ENCODE measurements at regions not wholly inside any gene's neighbourhood (a gene's known extent, or its start where the extent isn't known, plus 50 kb on each side); places are given as distances from the start of the nearest gene placed in this dataset.

- no peaks in the 10 kb centered on the region for H3K36me3 ChIP-seq (ENCODE audit: insufficient read depth, low read length)
- H3K27ac ChIP-seq (ENCODE audit: low read depth, low read length): no peak overlapping the region
- no peaks in the 10 kb centered on the region for H3K36me3 Mint-ChIP-seq
- CTCF ChIA-PET (ENCODE audit: partially characterized antibody): no interaction called here
- no peak for DNase-seq
- no peaks in the 10 kb centered on the region for H3K9me3 ChIP-seq (ENCODE audit: control insufficient read depth in 1 of 2, low read length in 2 of 2)
- no peaks in the 10 kb centered on the region for H3K27me3 ChIP-seq (ENCODE audit: insufficient read depth, low read length)
- no peaks in the 10 kb centered on the region for H3K4me1 Mint-ChIP-seq
- no peaks in the 10 kb centered on the region for H3K27me3 Mint-ChIP-seq
- no peak overlapping the region for H3K4me3 Mint-ChIP-seq
- H3K4me1 ChIP-seq (ENCODE audit: insufficient read depth, low read length): no peaks in the 10 kb centered on the region
- H3K4me3 ChIP-seq (ENCODE audit: low read length in 2 of 2): no peak overlapping the region
- peaks cover 1 to 18% (median 8%) of the 10 kb centered on the region in 8 donors for H3K9me3 Mint-ChIP-seq
- no peak overlapping the region for H3K27ac Mint-ChIP-seq
- POLR2A ChIA-PET (ENCODE audit: partially characterized antibody): no interaction called here
- intact Hi-C loops (cut with micrococcal nuclease): no loop called here
Observed at GRCh38 chr5:166240705-166241104, 2050.7 kb upstream of the WWC1 start.

- POLR2A ChIA-PET (ENCODE audit: partially characterized antibody): no interaction called here
Observed at GRCh38 chr5:166245556-166245955, 2045.9 kb upstream of the WWC1 start.

GRCh38 chr5:166251786-166252185 is 2039.7 kb upstream of the WWC1 start:
- intact Hi-C loops (cut with micrococcal nuclease): no loop called here

More at GRCh38 chr5:166245556-166245955, 2045.9 kb upstream of the WWC1 start:
- Histone ChIP-seq H3K4me1 (ENCODE audit: insufficient read depth, low read length) (no peaks in the 10 kb centered on the region), H3K27ac (ENCODE audit: low read depth, low read length) (no peak overlapping the region), H3K4me3 (ENCODE audit: low read length in 2 of 2) (no peak overlapping the region), H3K36me3 (ENCODE audit: insufficient read depth, low read length) (no peaks in the 10 kb centered on the region), H3K9me3 (ENCODE audit: control insufficient read depth in 1 of 2, low read length in 2 of 2) (peaks cover 0 to 5% of the 10 kb centered on the region in 2 donors), H3K27me3 (ENCODE audit: insufficient read depth, low read length) (no peaks in the 10 kb centered on the region)
- Mint-ChIP-seq H3K27ac (no peak overlapping the region), H3K36me3 (no peaks in the 10 kb centered on the region), H3K4me1 (no peaks in the 10 kb centered on the region), H3K9me3 (peaks cover 0 to 13% (median 6%) of the 10 kb centered on the region in 8 donors), H3K27me3 (no peaks in the 10 kb centered on the region), H3K4me3 (no peak overlapping the region)
- no peak for DNase-seq
- intact Hi-C loops (cut with micrococcal nuclease): no loop called here
- CTCF ChIA-PET (ENCODE audit: partially characterized antibody): no interaction called here

GRCh38 chr5:166257661-166258060 is 2033.8 kb upstream of the WWC1 start:
- no peaks in the 10 kb centered on the region for H3K36me3 ChIP-seq (ENCODE audit: insufficient read depth, low read length)
- H3K4me1 ChIP-seq (ENCODE audit: insufficient read depth, low read length): no peaks in the 10 kb centered on the region
- no peak overlapping the region for H3K27ac ChIP-seq (ENCODE audit: low read depth, low read length)
- peaks cover 2 to 16% (median 8%) of the 10 kb centered on the region in 8 donors for H3K9me3 Mint-ChIP-seq
- H3K27me3 Mint-ChIP-seq: no peaks in the 10 kb centered on the region
- no peaks in the 10 kb centered on the region for H3K36me3 Mint-ChIP-seq
- no peak overlapping the region for H3K4me3 ChIP-seq (ENCODE audit: low read length in 2 of 2)
- no peak overlapping the region for H3K4me3 Mint-ChIP-seq
- intact Hi-C loops (cut with micrococcal nuclease): no loop called here
- no peaks in the 10 kb centered on the region for H3K9me3 ChIP-seq (ENCODE audit: control insufficient read depth in 1 of 2, low read length in 2 of 2)
- POLR2A ChIA-PET (ENCODE audit: partially characterized antibody): no interaction called here
- DNase-seq: no peak
- no peak overlapping the region for H3K27ac Mint-ChIP-seq
- H3K27me3 ChIP-seq (ENCODE audit: insufficient read depth, low read length): no peaks in the 10 kb centered on the region
- no peaks in the 10 kb centered on the region for H3K4me1 Mint-ChIP-seq
- CTCF ChIA-PET (ENCODE audit: partially characterized antibody): no interaction called here

More at GRCh38 chr5:166251786-166252185, 2039.7 kb upstream of the WWC1 start:
- ChIA-PET POLR2A (ENCODE audit: partially characterized antibody) (no interaction called here), CTCF (ENCODE audit: partially characterized antibody) (no interaction called here)
- Histone ChIP-seq H3K27ac (ENCODE audit: low read depth, low read length) (no peak overlapping the region), H3K27me3 (ENCODE audit: insufficient read depth, low read length) (no peaks in the 10 kb centered on the region), H3K9me3 (ENCODE audit: control insufficient read depth in 1 of 2, low read length in 2 of 2) (no peaks in the 10 kb centered on the region), H3K4me3 (ENCODE audit: low read length in 2 of 2) (no peak overlapping the region), H3K4me1 (ENCODE audit: insufficient read depth, low read length) (no peaks in the 10 kb centered on the region), H3K36me3 (ENCODE audit: insufficient read depth, low read length) (no peaks in the 10 kb centered on the region)
- Mint-ChIP-seq H3K27ac (no peak overlapping the region), H3K36me3 (no peaks in the 10 kb centered on the region), H3K4me3 (no peak overlapping the region), H3K4me1 (no peaks in the 10 kb centered on the region), H3K9me3 (peaks cover 0 to 28% (median 9%) of the 10 kb centered on the region in 8 donors), H3K27me3 (no peaks in the 10 kb centered on the region)
- no peak for DNase-seq

GRCh38 chr5:166262395-166262794 is 2029.0 kb upstream of the WWC1 start:
- H3K4me1 Mint-ChIP-seq: no peaks in the 10 kb centered on the region
- peaks cover 0 to 7% (median 3%) of the 10 kb centered on the region in 8 donors for H3K9me3 Mint-ChIP-seq
- no peak for DNase-seq
- Histone ChIP-seq H3K4me1 (ENCODE audit: insufficient read depth, low read length) (no peaks in the 10 kb centered on the region), H3K9me3 (ENCODE audit: control insufficient read depth in 1 of 2, low read length in 2 of 2) (no peaks in the 10 kb centered on the region), H3K27ac (ENCODE audit: low read depth, low read length) (no peak overlapping the region), H3K4me3 (ENCODE audit: low read length in 2 of 2) (no peak overlapping the region), H3K36me3 (ENCODE audit: insufficient read depth, low read length) (no peaks in the 10 kb centered on the region), H3K27me3 (ENCODE audit: insufficient read depth, low read length) (no peaks in the 10 kb centered on the region)
- H3K4me3 Mint-ChIP-seq: no peak overlapping the region
- intact Hi-C loops (cut with micrococcal nuclease): no loop called here
- H3K27me3 Mint-ChIP-seq: no peaks in the 10 kb centered on the region
- H3K36me3 Mint-ChIP-seq: no peaks in the 10 kb centered on the region
- ChIA-PET POLR2A (ENCODE audit: partially characterized antibody) (no interaction called here), CTCF (ENCODE audit: partially characterized antibody) (no interaction called here)
- H3K27ac Mint-ChIP-seq: no peak overlapping the region

GRCh38 chr5:166267907-166268306 is 2023.5 kb upstream of the WWC1 start:
- Mint-ChIP-seq H3K9me3 (peaks cover 0 to 7% (median 3%) of the 10 kb centered on the region in 8 donors), H3K27me3 (no peaks in the 10 kb centered on the region), H3K4me1 (no peaks in the 10 kb centered on the region), H3K27ac (no peak overlapping the region), H3K4me3 (no peak overlapping the region), H3K36me3 (no peaks in the 10 kb centered on the region)
- intact Hi-C loops (cut with micrococcal nuclease): no loop called here
- ChIA-PET POLR2A (ENCODE audit: partially characterized antibody) (no interaction called here), CTCF (ENCODE audit: partially characterized antibody) (no interaction called here)
- H3K27ac ChIP-seq (ENCODE audit: low read depth, low read length): no peak overlapping the region
- DNase-seq: no peak
- H3K9me3 ChIP-seq (ENCODE audit: control insufficient read depth in 1 of 2, low read length in 2 of 2): no peaks in the 10 kb centered on the region
- no peaks in the 10 kb centered on the region for H3K36me3 ChIP-seq (ENCODE audit: insufficient read depth, low read length)
- H3K27me3 ChIP-seq (ENCODE audit: insufficient read depth, low read length): no peaks in the 10 kb centered on the region
- H3K4me1 ChIP-seq (ENCODE audit: insufficient read depth, low read length): no peaks in the 10 kb centered on the region
- H3K4me3 ChIP-seq (ENCODE audit: low read length in 2 of 2): no peak overlapping the region

- H3K27me3 ChIP-seq (ENCODE audit: insufficient read depth, low read length): no peaks in the 10 kb centered on the region
- Mint-ChIP-seq H3K4me1 (no peaks in the 10 kb centered on the region), H3K27me3 (no peaks in the 10 kb centered on the region), H3K27ac (no peak overlapping the region), H3K9me3 (peaks cover 0 to 10% (median 5%) of the 10 kb centered on the region in 8 donors), H3K36me3 (no peaks in the 10 kb centered on the region), H3K4me3 (no peak overlapping the region)
- H3K4me3 ChIP-seq (ENCODE audit: low read length in 2 of 2): no peak overlapping the region
- no peaks in the 10 kb centered on the region for H3K9me3 ChIP-seq (ENCODE audit: control insufficient read depth in 1 of 2, low read length in 2 of 2)
- CTCF ChIA-PET (ENCODE audit: partially characterized antibody): no interaction called here
- H3K36me3 ChIP-seq (ENCODE audit: insufficient read depth, low read length): no peaks in the 10 kb centered on the region
- DNase-seq: no peak
- intact Hi-C loops (cut with micrococcal nuclease): no loop called here
- no peak overlapping the region for H3K27ac ChIP-seq (ENCODE audit: low read depth, low read length)
- no peaks in the 10 kb centered on the region for H3K4me1 ChIP-seq (ENCODE audit: insufficient read depth, low read length)
- POLR2A ChIA-PET (ENCODE audit: partially characterized antibody): no interaction called here
Observed at GRCh38 chr5:166270712-166271111, 2020.7 kb upstream of the WWC1 start.

- Histone ChIP-seq H3K4me1 (ENCODE audit: insufficient read depth, low read length) (no peaks in the 10 kb centered on the region), H3K27me3 (ENCODE audit: insufficient read depth, low read length) (no peaks in the 10 kb centered on the region), H3K4me3 (ENCODE audit: low read length in 2 of 2) (no peak overlapping the region), H3K27ac (ENCODE audit: low read depth, low read length) (no peak overlapping the region), H3K36me3 (ENCODE audit: insufficient read depth, low read length) (no peaks in the 10 kb centered on the region), H3K9me3 (ENCODE audit: control insufficient read depth in 1 of 2, low read length in 2 of 2) (no peaks in the 10 kb centered on the region)
- ChIA-PET CTCF (ENCODE audit: partially characterized antibody) (no interaction called here), POLR2A (ENCODE audit: partially characterized antibody) (no interaction called here)
- H3K4me1 Mint-ChIP-seq: no peaks in the 10 kb centered on the region
- peaks cover 0 to 19% (median 5%) of the 10 kb centered on the region in 8 donors for H3K9me3 Mint-ChIP-seq
- intact Hi-C loops (cut with micrococcal nuclease): no loop called here
- H3K36me3 Mint-ChIP-seq: no peaks in the 10 kb centered on the region
- H3K27me3 Mint-ChIP-seq: no peaks in the 10 kb centered on the region
- H3K4me3 Mint-ChIP-seq: no peak overlapping the region
- no peak overlapping the region for H3K27ac Mint-ChIP-seq
- DNase-seq: no peak
Observed at GRCh38 chr5:166276006-166276405, 2015.4 kb upstream of the WWC1 start.

Measured in CD4-positive, alpha-beta memory T cell (primary cell).